Calu3 (cell line): ENCODE measurements at regions not wholly inside any gene's neighbourhood (a gene's known extent, or its start where the extent isn't known, plus 50 kb on each side); places are given as distances from the start of the nearest gene placed in this dataset.

Source experiments
- BruUV-seq: library from RNA; stranded (reverse); fragments of 400-500 nt; replicated peaks from 2 replicates; lab custom pipeline; 2021; lab: Mats Ljungman, UMichigan
- CTCF ChIA-PET: fragments of 300-600 bp; sonication (Branson Sonifier 250); formaldehyde crosslinking; loops from one replicate; lab custom pipeline; 2022; ENCODE audit warnings: antibody characterized with exemption; lab: Charles Lee
- DNase-seq: peaks from one replicate; pipeline ENCODE4 v3.0.0; 2022
- H3K27ac Mint-ChIP-seq: one replicate; pipeline ENCODE4 v1.8.0; 2022; ENCODE audit warnings: mixed read lengths; ENCODE audit not compliant: unreplicated experiment
- H3K27me3 Mint-ChIP-seq: one replicate; pipeline ENCODE4 v1.8.0; 2022; ENCODE audit warnings: mixed read lengths; ENCODE audit not compliant: unreplicated experiment
- H3K36me3 Mint-ChIP-seq: one replicate; pipeline ENCODE4 v1.8.0; 2022; ENCODE audit warnings: mild to moderate bottlenecking, moderate library complexity, mixed read lengths; ENCODE audit not compliant: insufficient read depth, unreplicated experiment
- H3K4me1 Mint-ChIP-seq: one replicate; pipeline ENCODE4 v1.8.0; 2022; ENCODE audit warnings: mild to moderate bottlenecking, low read depth, mixed read lengths; ENCODE audit not compliant: unreplicated experiment
- H3K4me3 Mint-ChIP-seq: one replicate; pipeline ENCODE4 v1.8.0; 2022; ENCODE audit warnings: mild to moderate bottlenecking, low read depth, moderate library complexity, mixed read lengths; ENCODE audit not compliant: unreplicated experiment
- H3K9me3 Mint-ChIP-seq: one replicate; pipeline ENCODE4 v1.8.0; 2022; ENCODE audit warnings: low read depth, mixed read lengths; ENCODE audit not compliant: unreplicated experiment
- intact Hi-C: fragments of 100-400 bp; cut with micrococcal nuclease; formaldehyde crosslinking; loops from one replicate; pipeline ENCODE4 v1.10.0; 2022; ENCODE audit not compliant: unreplicated experiment
- TF ChIP-seq, protein P1 (sequence below): fragments of 200-600 bp; IDR thresholded peaks from one replicate; pipeline ENCODE4 v1.8.0; 2022; ENCODE audit warnings: antibody characterized with exemption; ENCODE audit not compliant: unreplicated experiment

DNA sequence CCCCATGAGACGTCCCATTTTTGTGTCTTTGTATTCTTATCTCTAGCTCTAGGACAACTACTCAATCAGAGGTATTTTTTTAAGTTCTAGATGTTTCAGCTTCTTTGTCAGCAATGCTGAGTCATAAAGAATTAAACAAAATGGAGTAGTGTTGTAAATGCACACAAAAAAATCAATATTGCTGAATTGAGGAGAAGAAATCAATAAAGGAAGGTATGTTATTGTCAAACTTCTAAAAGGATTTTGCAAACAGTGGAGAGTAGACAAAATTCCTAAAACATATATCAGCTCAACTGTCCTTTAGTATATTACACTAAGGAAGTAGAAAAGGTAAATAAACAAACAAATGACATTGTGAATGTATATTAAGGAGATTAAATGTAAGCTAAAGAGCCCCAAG lies 726.1 kb upstream of the NRXN1 start:
- no peak for DNase-seq
- TF ChIP-seq, protein P1, sequence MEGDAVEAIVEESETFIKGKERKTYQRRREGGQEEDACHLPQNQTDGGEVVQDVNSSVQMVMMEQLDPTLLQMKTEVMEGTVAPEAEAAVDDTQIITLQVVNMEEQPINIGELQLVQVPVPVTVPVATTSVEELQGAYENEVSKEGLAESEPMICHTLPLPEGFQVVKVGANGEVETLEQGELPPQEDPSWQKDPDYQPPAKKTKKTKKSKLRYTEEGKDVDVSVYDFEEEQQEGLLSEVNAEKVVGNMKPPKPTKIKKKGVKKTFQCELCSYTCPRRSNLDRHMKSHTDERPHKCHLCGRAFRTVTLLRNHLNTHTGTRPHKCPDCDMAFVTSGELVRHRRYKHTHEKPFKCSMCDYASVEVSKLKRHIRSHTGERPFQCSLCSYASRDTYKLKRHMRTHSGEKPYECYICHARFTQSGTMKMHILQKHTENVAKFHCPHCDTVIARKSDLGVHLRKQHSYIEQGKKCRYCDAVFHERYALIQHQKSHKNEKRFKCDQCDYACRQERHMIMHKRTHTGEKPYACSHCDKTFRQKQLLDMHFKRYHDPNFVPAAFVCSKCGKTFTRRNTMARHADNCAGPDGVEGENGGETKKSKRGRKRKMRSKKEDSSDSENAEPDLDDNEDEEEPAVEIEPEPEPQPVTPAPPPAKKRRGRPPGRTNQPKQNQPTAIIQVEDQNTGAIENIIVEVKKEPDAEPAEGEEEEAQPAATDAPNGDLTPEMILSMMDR = no peak
- Mint-ChIP-seq H3K4me1 (no peaks in the 10 kb centered on the region), H3K36me3 (no peaks in the 10 kb centered on the region), H3K27ac (no peak overlapping the region), H3K4me3 (no peak overlapping the region), H3K27me3 (no peaks in the 10 kb centered on the region), H3K9me3 (peaks cover 11% of the 10 kb centered on the region)
- intact Hi-C loops = no loop called here
- CTCF ChIA-PET = no interaction called here
- BruUV-seq = no TSS peak

DNA sequence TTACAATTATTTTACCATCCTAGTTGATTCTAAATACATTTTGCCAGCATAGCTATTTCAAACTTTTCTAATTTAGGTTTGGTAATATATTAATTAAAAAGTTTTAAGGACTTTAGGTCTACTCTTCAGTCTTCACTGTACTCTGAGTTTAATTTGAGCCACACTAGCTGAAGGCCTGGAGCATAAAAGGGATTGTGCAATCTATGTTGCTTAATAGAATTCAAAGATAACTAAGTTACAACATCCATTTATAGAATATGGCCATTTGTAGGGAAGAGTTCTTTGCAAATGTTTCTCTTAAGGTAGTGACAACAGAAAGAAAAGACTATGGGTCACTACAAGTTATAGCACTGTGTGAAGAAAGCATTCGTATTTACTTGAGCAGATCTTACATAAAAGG lies 702.2 kb upstream of the NRXN1 start:
- DNase-seq = no peak
- no TSS peak for BruUV-seq
- CTCF ChIA-PET = no interaction called here

GRCh38 chr2:51723691-51724090 lies 691.8 kb upstream of the NRXN1 start:
- H3K4me3 Mint-ChIP-seq = no peak overlapping the region
- no peaks in the 10 kb centered on the region for H3K36me3 Mint-ChIP-seq
- no peak overlapping the region for H3K27ac Mint-ChIP-seq
- H3K27me3 Mint-ChIP-seq = no peaks in the 10 kb centered on the region
- CTCF ChIA-PET = no interaction called here
- H3K9me3 Mint-ChIP-seq = peaks cover 3% of the 10 kb centered on the region
- no TSS peak for BruUV-seq
- TF ChIP-seq, protein P1 = no peak
- intact Hi-C loops = no loop called here
- no peaks in the 10 kb centered on the region for H3K4me1 Mint-ChIP-seq
- DNase-seq = no peak

More for the DNA sequence above, 702.2 kb upstream of the NRXN1 start:
- no peaks in the 10 kb centered on the region for H3K4me1 Mint-ChIP-seq
- no peaks in the 10 kb centered on the region for H3K36me3 Mint-ChIP-seq
- H3K4me3 Mint-ChIP-seq = no peak overlapping the region
- H3K27me3 Mint-ChIP-seq = no peaks in the 10 kb centered on the region
- intact Hi-C loops = no loop called here
- TF ChIP-seq, protein P1 = no peak
- no peak overlapping the region for H3K27ac Mint-ChIP-seq
- H3K9me3 Mint-ChIP-seq = no peaks in the 10 kb centered on the region

- intact Hi-C loops = no loop called here
- Mint-ChIP-seq H3K4me3 (no peak overlapping the region), H3K27ac (no peak overlapping the region), H3K4me1 (no peaks in the 10 kb centered on the region), H3K36me3 (no peaks in the 10 kb centered on the region), H3K9me3 (peaks cover 3% of the 10 kb centered on the region), H3K27me3 (no peaks in the 10 kb centered on the region)
- BruUV-seq = no TSS peak
- TF ChIP-seq, protein P1 = no peak
- CTCF ChIA-PET = no interaction called here
- no peak for DNase-seq
Measured at GRCh38 chr2:51722311-51722710, 690.4 kb upstream of the NRXN1 start.
